ENCODE measurements at regions not wholly inside any gene's neighbourhood (a gene's known extent, or its start where the extent isn't known, plus 50 kb on each side); places are given as distances from the start of the nearest gene placed in this dataset.

- no peaks in the 10 kb centered on the region for H3K9me3 ChIP-seq (ENCODE audit: insufficient read depth in 2 of 2, low read depth in 1 of 2, low read length in 1 of 2)
- no peak overlapping the region for H3K9ac ChIP-seq (replicated peaks in 1 of 4; ENCODE audit: extremely low read depth in 1 of 4, low read depth in 3 of 4, low read length in 3 of 4)
- ChIA-PET CTCF (ENCODE audit: partially characterized antibody) (interaction anchor here (0.8 to 1.2 kb wide), 2 partner anchors 9 to 12 kb away, joined by 3 read pairs; no protein-coding TSS in a partner anchor), POLR2A (ENCODE audit: partially characterized antibody) (no interaction called here)
- H2AFZ ChIP-seq (ENCODE audit: low read length) = peak overlapping the region; percentile 54; the same call in 1 of the 2 replicates
- H3K4me3 ChIP-seq (ENCODE audit: extremely low read depth in 1 of 4, insufficient read depth in 2 of 4, low read depth in 3 of 4, low read length in 4 of 4) = no peak overlapping the region
- no peaks in the 10 kb centered on the region for H3K4me1 ChIP-seq (replicated peaks in 1 of 4; ENCODE audit: control insufficient read depth in 3 of 4, insufficient read depth in 4 of 4, low read length in 3 of 4)
- H2BK15ac ChIP-seq (ENCODE audit: low read length) = no peak overlapping the region
- no peaks in the 10 kb centered on the region for H4K20me1 ChIP-seq (replicated peaks in 1 of 2; ENCODE audit: control insufficient read depth in 1 of 2, insufficient read depth in 2 of 2, low read length in 2 of 2)
- no peak overlapping the region for H2BK5ac ChIP-seq (ENCODE audit: low read depth, low read length)
- H4K5ac ChIP-seq (ENCODE audit: insufficient read length, low read depth, low read length) = no peak overlapping the region
- H3K79me2 ChIP-seq (ENCODE audit: control insufficient read depth in 1 of 2, insufficient read depth in 2 of 2, low read length in 2 of 2) = no peaks in the 10 kb centered on the region
- 91% methylated on average over 5 of the region's 5 CpGs; no CpG with 5 or more reads in 1 of the 2 experiments for WGBS, 2 experiments (ENCODE audit: extremely low coverage in 1 of 2, insufficient coverage in 1 of 2, insufficient read length in 1 of 2, insufficient replicate concordance in 2 of 2, low coverage in 1 of 2, low lambda C conversion rate in 2 of 2, missing lambda C conversion rate in 1 of 2)
- H3K18ac ChIP-seq (ENCODE audit: extremely low read depth, low read length) = no peak overlapping the region
- H3K79me1 ChIP-seq (ENCODE audit: low read depth, low read length) = no peaks in the 10 kb centered on the region
- H2BK20ac ChIP-seq (ENCODE audit: low read length) = no peak overlapping the region
- DNase-seq (ENCODE audit: low read depth in 1 of 2, low spot score in 2 of 2) = no peak
- H3K14ac ChIP-seq (ENCODE audit: insufficient read length) = no peak overlapping the region
- no peak overlapping the region for H4K8ac ChIP-seq (ENCODE audit: extremely low read depth, insufficient read depth, low read length)
- no peak for FAIRE-seq
- H3K36me3 ChIP-seq (ENCODE audit: control insufficient read depth in 2 of 4, insufficient read depth in 4 of 4, low read length in 3 of 4) = no peaks in the 10 kb centered on the region
- no peak overlapping the region for H2BK120ac ChIP-seq (replicated peaks; ENCODE audit: low read depth, low read length)
- no peak overlapping the region for H2BK12ac ChIP-seq (ENCODE audit: low read depth, low read length)
- no peak overlapping the region for H3K4me2 ChIP-seq (ENCODE audit: insufficient read depth in 1 of 2, low read depth in 2 of 2, low read length in 2 of 2)
- no peaks in the 10 kb centered on the region for H3K23me2 ChIP-seq (ENCODE audit: low read depth, low read length)
- no peak overlapping the region for H3K56ac ChIP-seq (replicated peaks; ENCODE audit: insufficient read length, low read depth, low read length)
- no peak overlapping the region for H3K4ac ChIP-seq (replicated peaks; ENCODE audit: insufficient read length, low read depth, low read length)
- no peaks in the 10 kb centered on the region for H3K27me3 ChIP-seq (replicated peaks in 1 of 4; ENCODE audit: control insufficient read depth in 3 of 4, extremely low read depth in 1 of 4, insufficient read depth in 3 of 4, low read length in 3 of 4)
- no peak overlapping the region for H3K23ac ChIP-seq (ENCODE audit: insufficient read length)
- no peak overlapping the region for H4K91ac ChIP-seq (replicated peaks; ENCODE audit: insufficient read length, low read length)
- no peak overlapping the region for H2AK5ac ChIP-seq (ENCODE audit: low read depth, low read length)
- TF ChIP-seq SIRT6 (IDR thresholded peaks at IDR 0.05; ENCODE audit: low read length) (no peak), SUZ12 (IDR thresholded peaks at IDR 0.05; ENCODE audit: low read length) (no peak), CBX5 (IDR thresholded peaks at IDR 0.05; ENCODE audit: low read depth, low read length) (no peak), MAX (IDR thresholded peaks at IDR 0.05) (no peak)
- no peak overlapping the region for H3K27ac ChIP-seq (ENCODE audit: low read depth, low read length)
Observed at GRCh38 chr5:28269978-28270377, 1231.6 kb upstream of the CDH9 start.

Data from H1 (cell line).